HFF-Myc (cell line): ENCODE measurements at regions not wholly inside any gene's neighbourhood (a gene's known extent, or its start where the extent isn't known, plus 50 kb on each side); places are given as distances from the start of the nearest gene placed in this dataset.
"Not testable (repeated sequence)": the region's sequence is repeated elsewhere in the genome, so short reads cannot be mapped to it uniquely, and the experiment has no call there.

Experiments
- DNase-seq: peaks from one replicate; pipeline ENCODE4 v3.0.0-alpha.2; 2011; ENCODE audit warnings: low read depth; ENCODE audit errors: extremely low read depth
- H3K4me3 ChIP-seq: replicated peaks from 2 replicates; pipeline ENCODE4 v1.5.1; 2011; ENCODE audit warnings: low read depth, mild to moderate bottlenecking, control low read depth, low read length
- TF ChIP-seq, protein P1 (sequence below): IDR thresholded peaks from 2 replicates; pipeline ENCODE4 v1.5.1; 2012; ENCODE audit warnings: mild to moderate bottlenecking, low read depth, low read length, control low read depth; ENCODE audit errors: missing control alignments

DNA sequence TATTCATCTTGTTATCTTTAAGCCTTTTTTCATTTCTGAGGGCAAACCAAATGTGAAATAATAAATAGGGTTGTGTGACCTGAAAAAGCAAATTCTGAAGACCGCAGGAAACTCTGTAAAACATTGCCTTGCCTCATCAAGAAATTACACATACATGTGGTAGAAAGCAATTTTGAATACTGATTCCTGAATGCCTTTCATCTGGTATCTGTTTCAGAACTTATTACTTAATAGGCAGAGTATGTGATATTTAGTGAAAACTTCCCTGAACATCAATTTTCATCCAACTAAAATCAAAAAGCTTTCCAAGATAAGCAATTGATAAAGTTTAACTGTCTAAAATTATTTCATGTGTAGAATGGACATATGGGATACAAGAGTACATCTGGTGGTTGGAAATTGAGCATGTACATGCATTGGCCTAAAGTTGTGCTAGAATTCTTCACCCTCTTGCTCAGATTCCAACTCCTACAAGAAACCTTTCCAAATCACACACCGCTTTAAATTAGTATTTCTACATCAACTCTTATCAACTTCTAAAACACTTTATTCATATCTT is 606.0 kb upstream of the LCORL start:
- TF ChIP-seq, protein P1, sequence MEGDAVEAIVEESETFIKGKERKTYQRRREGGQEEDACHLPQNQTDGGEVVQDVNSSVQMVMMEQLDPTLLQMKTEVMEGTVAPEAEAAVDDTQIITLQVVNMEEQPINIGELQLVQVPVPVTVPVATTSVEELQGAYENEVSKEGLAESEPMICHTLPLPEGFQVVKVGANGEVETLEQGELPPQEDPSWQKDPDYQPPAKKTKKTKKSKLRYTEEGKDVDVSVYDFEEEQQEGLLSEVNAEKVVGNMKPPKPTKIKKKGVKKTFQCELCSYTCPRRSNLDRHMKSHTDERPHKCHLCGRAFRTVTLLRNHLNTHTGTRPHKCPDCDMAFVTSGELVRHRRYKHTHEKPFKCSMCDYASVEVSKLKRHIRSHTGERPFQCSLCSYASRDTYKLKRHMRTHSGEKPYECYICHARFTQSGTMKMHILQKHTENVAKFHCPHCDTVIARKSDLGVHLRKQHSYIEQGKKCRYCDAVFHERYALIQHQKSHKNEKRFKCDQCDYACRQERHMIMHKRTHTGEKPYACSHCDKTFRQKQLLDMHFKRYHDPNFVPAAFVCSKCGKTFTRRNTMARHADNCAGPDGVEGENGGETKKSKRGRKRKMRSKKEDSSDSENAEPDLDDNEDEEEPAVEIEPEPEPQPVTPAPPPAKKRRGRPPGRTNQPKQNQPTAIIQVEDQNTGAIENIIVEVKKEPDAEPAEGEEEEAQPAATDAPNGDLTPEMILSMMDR = no peak
- no peak for DNase-seq
- no peak overlapping the region for H3K4me3 ChIP-seq

DNA sequence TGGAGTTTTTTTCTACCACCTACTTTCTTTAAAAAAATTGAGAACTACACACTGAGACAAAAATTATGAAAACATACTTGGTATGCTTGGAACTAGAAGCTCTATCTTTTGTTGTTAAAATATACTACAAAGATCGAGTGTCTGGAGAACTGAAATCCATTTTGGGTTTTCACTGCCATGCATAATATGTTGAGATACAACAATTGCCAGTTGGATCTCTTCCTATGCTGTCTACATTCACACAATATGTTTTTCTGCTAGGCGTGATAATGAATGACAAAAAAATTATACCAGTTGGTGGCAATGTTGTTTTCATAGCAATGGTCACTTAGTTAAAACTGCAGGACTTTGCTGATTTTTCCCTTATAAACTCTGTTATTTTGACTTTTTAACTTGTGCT is 605.4 kb upstream of the LCORL start:
- TF ChIP-seq, protein P1 = no peak
- no peak for DNase-seq
- no peak overlapping the region for H3K4me3 ChIP-seq

- H3K4me3 ChIP-seq = no peak overlapping the region
- DNase-seq = no peak
- TF ChIP-seq, protein P1 = no peak
Observed at GRCh38 chr4:18626366-18626765, 604.8 kb upstream of the LCORL start.

DNA sequence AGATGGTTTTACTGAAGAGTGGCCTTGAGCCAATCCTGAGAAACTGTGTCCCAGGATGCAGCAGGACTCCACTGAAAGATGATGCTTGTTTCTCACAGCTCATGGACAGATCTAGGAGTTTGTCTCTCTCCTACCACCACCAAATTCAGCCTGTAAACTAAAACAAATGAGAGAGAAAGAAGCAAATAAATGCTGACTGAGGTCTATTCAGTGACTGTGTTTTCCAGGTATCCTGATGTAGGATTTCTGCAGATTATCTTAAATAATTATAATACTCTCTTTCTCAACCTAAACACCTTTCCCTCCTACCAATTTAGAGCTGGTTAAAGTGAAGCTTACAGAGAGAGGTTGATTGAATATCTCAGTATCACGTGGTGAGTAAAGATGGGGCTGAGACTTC is 599.6 kb upstream of the LCORL start:
- TF ChIP-seq, protein P1 = no peak
- no peak overlapping the region for H3K4me3 ChIP-seq
- no peak for DNase-seq

GRCh38 chr4:18616720-18617119 is 595.2 kb upstream of the LCORL start:
- TF ChIP-seq, protein P1 = no peak
- no peak overlapping the region for H3K4me3 ChIP-seq
- no peak for DNase-seq

GRCh38 chr4:18611026-18611425 is 589.5 kb upstream of the LCORL start:
- no peak overlapping the region for H3K4me3 ChIP-seq
- no peak for DNase-seq
- TF ChIP-seq, protein P1 = no peak

- TF ChIP-seq, protein P1 = no peak
- no peak for DNase-seq
- no peak overlapping the region for H3K4me3 ChIP-seq
Observed at GRCh38 chr4:18608908-18609533, 587.5 kb upstream of the LCORL start.

DNA sequence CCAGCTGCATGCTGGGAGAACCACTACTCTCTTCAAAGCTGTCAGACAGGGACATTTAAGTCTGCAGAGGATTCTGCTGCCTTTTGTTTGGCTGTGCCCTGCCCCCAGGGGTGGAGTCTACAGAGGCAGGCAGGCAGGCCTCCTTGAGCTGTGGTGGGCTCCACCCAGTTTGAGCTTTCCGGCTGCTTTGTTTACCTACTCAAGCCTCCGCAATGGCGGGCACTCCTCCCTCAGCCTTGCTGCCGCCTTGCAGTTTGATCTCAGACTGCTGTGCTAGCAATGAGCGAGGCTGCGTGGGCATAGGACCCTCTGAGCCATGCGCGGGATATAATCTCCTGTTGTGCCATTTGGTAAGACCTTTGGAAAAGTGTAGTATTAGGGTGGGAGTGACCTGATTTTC is 581.1 kb upstream of the LCORL start:
- DNase-seq, H3K4me3 ChIP-seq: not testable (repeated sequence)
